HG03558 (cell line): ENCODE measurements at regions not wholly inside any gene's neighbourhood (a gene's known extent, or its start where the extent isn't known, plus 50 kb on each side); places are given as distances from the start of the nearest gene placed in this dataset.

ENCODE experiments used
- ATAC-seq: cut with Tn5 transposase; IDR thresholded peaks from one replicate; pipeline ENCODE4 v1.9.1; 2021; ENCODE audit warnings: moderate number of reproducible peaks; ENCODE audit not compliant: unreplicated experiment; ENCODE audit errors: extremely low read depth

DNA sequence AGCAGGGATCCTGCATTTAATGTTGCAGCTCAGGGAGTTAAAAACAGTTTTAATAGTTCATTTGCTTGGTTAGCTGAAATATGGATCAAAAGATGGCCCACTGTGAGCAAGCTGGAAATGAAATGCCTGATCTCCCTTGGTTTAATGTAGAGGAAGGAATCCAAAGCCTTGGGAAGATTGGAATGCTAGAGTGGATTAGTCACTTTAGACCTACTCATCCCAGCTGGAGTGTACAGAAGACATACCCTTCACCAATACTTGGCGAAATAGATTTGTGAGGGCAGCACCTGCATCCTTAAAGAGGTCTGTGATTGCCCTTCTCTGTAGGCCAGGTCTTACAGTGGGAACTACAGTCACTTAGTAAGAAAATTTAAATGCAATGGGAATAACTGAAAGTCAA, 58.0 kb upstream of the KRAS start:
- no peak for ATAC-seq

DNA sequence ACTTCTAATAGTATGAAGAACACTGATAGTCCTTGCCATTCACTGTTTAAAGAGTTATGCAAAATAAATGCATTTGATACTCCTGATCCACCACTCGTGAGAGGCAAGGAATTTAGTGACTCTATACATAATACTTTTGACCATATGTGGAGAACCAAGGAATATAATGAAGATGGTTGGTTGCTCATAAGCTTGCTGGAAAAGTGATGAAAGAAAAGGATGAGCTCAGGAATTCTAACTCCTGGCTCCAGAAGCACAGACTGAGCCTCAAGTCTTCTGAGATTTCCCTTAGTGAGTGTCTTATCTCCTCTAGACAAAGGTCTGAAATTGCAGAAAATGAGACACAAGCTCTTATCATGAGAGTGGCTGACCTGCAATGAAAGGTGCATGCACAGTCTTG, 57.1 kb upstream of the KRAS start:
- no peak for ATAC-seq

GRCh38 chr12:25301798-25302197, 51.1 kb upstream of the KRAS start:
- no peak for ATAC-seq
